ENCODE measurements at regions not wholly inside any gene's neighbourhood (a gene's known extent, or its start where the extent isn't known, plus 50 kb on each side); places are given as distances from the start of the nearest gene placed in this dataset.

- TF ChIP-seq JUND (IDR thresholded peaks at IDR 0.05) (no peak), RAD21 (IDR thresholded peaks at IDR 0.05; ENCODE audit: low read length) (no peak), CTCF (IDR thresholded peaks at IDR 0.05) (no peak), RCOR1 (IDR thresholded peaks at IDR 0.05; ENCODE audit: low read length) (no peak), TEAD4 (IDR thresholded peaks at IDR 0.05; ENCODE audit: borderline replicate concordance, insufficient read depth) (no peak), PBX3 (IDR thresholded peaks at IDR 0.05) (no peak), EP300 (IDR thresholded peaks at IDR 0.05; ENCODE audit: borderline replicate concordance in 1 of 2, low read depth in 1 of 2, low read length in 1 of 2) (no peak), IRF3 (IDR thresholded peaks at IDR 0.05; ENCODE audit: low read depth, low read length) (no peak), SIN3A (IDR thresholded peaks at IDR 0.05; ENCODE audit: borderline replicate concordance, low read depth, low read length) (no peak), ELF1 (IDR thresholded peaks at IDR 0.05) (no peak), NRF1 (IDR thresholded peaks at IDR 0.05; ENCODE audit: low read depth, low read length) (no peak), RFX5 (IDR thresholded peaks at IDR 0.05; ENCODE audit: low read length) (no peak), POLR2AphosphoS5 (IDR thresholded peaks at IDR 0.05; ENCODE audit: low read depth, low read length) (no peak), MAX (IDR thresholded peaks at IDR 0.05; ENCODE audit: low read depth) (no peak)
Measured at GRCh38 chr2:137812517-137812916, 151.8 kb upstream of the HNMT start.
